Panc1 (cell line): ENCODE measurements at regions not wholly inside any gene's neighbourhood (a gene's known extent, or its start where the extent isn't known, plus 50 kb on each side); places are given as distances from the start of the nearest gene placed in this dataset.

Experiments used
- ATAC-seq: fragments of 200-7000 bp; cut with Tn5 transposase; 2 replicates; pipeline ENCODE4 v1.9.1; 2020; ENCODE audit warnings: mild to moderate bottlenecking, moderate library complexity
- BruUV-seq: library from RNA; stranded (reverse); fragments of 400-500 nt; replicated peaks from 2 replicates; lab custom pipeline; 2021; lab: Mats Ljungman, UMichigan
- CTCF ChIA-PET: fragments of 300-600 bp; sonication (Branson Sonifier 250); formaldehyde crosslinking; loops from one replicate; lab custom pipeline; 2022; ENCODE audit warnings: antibody characterized with exemption; lab: Charles Lee
- POLR2A ChIA-PET: fragments of 300-600 bp; sonication (Branson Sonifier 250); formaldehyde crosslinking; loops from one replicate; lab custom pipeline; 2022; ENCODE audit warnings: antibody characterized with exemption; lab: Charles Lee
- DNase-seq: peaks from one replicate; pipeline ENCODE4 v3.0.0-alpha.2; 2010; ENCODE audit warnings: low read depth, low spot score
- H3K27ac ChIP-seq: 2 replicates; pipeline ENCODE4 v1.5.1; 2011; ENCODE audit warnings: mild to moderate bottlenecking, low read length, inconsistent platforms
- H3K27me3 ChIP-seq: fragments of 200-500 bp; sonication (Bioruptor generic); 2 replicates; pipeline ENCODE4 v1.6.0; 2014; ENCODE audit warnings: low read length, inconsistent platforms; ENCODE audit not compliant: control insufficient read depth, insufficient read depth
- H3K36me3 ChIP-seq: fragments of 200-500 bp; sonication (Bioruptor generic); 2 replicates; pipeline ENCODE4 v1.5.1; 2014; ENCODE audit warnings: inconsistent platforms, mild to moderate bottlenecking, low read length, moderate library complexity; ENCODE audit not compliant: control insufficient read depth, insufficient read depth
- H3K4me1 ChIP-seq: 2 replicates; pipeline ENCODE4 v1.5.1; 2011; ENCODE audit warnings: inconsistent platforms, mild to moderate bottlenecking, low read length, moderate library complexity; ENCODE audit not compliant: control insufficient read depth, insufficient read depth
- H3K4me3 ChIP-seq, 2 experiments: 2 replicates each; pipeline ENCODE4 v1.5.1; 2011 to 2012; ENCODE audit warnings: low read depth in 2 of 2, low read length in 2 of 2, mild to moderate bottlenecking in 2 of 2, inconsistent platforms in 1 of 2, moderate library complexity in 1 of 2
- H3K9me3 ChIP-seq: fragments of 200-500 bp; sonication (Bioruptor generic); 2 replicates; pipeline ENCODE4 v1.5.1; 2014; ENCODE audit warnings: low read depth, mild to moderate bottlenecking, inconsistent platforms, low read length, moderate library complexity; ENCODE audit not compliant: control insufficient read depth, insufficient read depth
- CTCF ChIP-seq: fragments of 450-650 bp; IDR thresholded peaks from 2 replicates; pipeline ENCODE4 v1.5.1; 2017; ENCODE audit warnings: mild to moderate bottlenecking
- POLR2AphosphoS5 ChIP-seq: IDR thresholded peaks from 2 replicates; pipeline ENCODE4 v1.6.1; 2012; ENCODE audit warnings: mild to moderate bottlenecking, low read depth, low read length, moderate library complexity
- SIN3A ChIP-seq: IDR thresholded peaks from 2 replicates; pipeline ENCODE4 v1.6.1; 2012; ENCODE audit warnings: low read depth, mild to moderate bottlenecking, low read length, moderate library complexity, borderline replicate concordance; ENCODE audit not compliant: insufficient read depth
- TCF7L2 ChIP-seq: IDR thresholded peaks from 2 replicates; pipeline ENCODE4 v1.6.1; 2011; ENCODE audit warnings: mild to moderate bottlenecking, low read depth, low read length, inconsistent platforms
- in situ Hi-C: cut with HindIII; loops from 2 replicates; pipeline ENCODE4 v1.10.0; 2016; ENCODE audit warnings: low sequenced_read_pairs, low pct_unique_long_range_greater_than_20kb
- intact Hi-C: fragments of 100-400 bp; cut with micrococcal nuclease; formaldehyde crosslinking; loops from one replicate; pipeline ENCODE4 v1.10.0; 2022; ENCODE audit not compliant: unreplicated experiment
- TF ChIP-seq, protein P1 (sequence below), 2 experiments: IDR thresholded peaks; 2 replicates each; pipeline ENCODE4 v1.6.1; 2011 to 2012; ENCODE audit warnings: low read depth in 2 of 2, control low read depth in 1 of 2, low read length in 1 of 2, mild to moderate bottlenecking in 1 of 2, moderate library complexity in 1 of 2; ENCODE audit not compliant: insufficient read depth in 1 of 2

GRCh38 chr1:38746941-38747600, 112.5 kb downstream of the RRAGC start:
- BruUV-seq: no TSS peak
- ChIA-PET POLR2A (no interaction called here), CTCF (no interaction called here)

DNA sequence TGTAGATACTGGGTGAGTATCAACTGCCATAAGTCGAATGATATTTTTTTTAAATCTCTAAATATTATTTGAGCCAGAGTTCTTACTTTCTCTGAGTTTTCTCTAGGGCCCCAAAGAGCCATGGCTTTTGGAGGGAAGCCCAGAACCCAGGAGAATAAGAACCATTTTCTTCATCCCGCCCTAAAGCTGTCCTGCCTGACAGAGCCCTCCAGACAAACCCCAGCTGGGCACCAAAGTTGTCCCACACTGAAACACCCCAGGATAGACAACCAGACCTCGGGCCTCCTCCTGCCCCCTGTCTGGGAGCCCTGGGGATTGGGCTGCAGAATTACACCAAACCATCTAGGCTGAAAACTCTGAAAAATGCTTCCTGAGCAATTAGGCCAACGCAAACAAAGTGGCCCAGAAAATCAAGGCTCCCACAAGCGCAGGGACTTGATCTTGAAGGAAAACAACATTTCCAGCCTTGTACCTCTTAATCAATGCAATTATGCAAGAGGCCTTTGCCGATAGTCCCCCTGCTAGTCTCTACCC, 113.1 kb downstream of the RRAGC start:
- POLR2A ChIA-PET: no interaction called here
- no peak overlapping the region for H3K27ac ChIP-seq
- DNase-seq (no peak), ATAC-seq (no peak)
- no peaks in the 10 kb centered on the region for H3K36me3 ChIP-seq
- CTCF ChIA-PET: no interaction called here
- peaks cover 6% of the 10 kb centered on the region for H3K27me3 ChIP-seq
- no peaks in the 10 kb centered on the region for H3K9me3 ChIP-seq
- TF ChIP-seq SIN3A (no peak), CTCF (no peak), TCF7L2 (no peak), POLR2AphosphoS5 (no peak)
- TF ChIP-seq, protein P1, sequence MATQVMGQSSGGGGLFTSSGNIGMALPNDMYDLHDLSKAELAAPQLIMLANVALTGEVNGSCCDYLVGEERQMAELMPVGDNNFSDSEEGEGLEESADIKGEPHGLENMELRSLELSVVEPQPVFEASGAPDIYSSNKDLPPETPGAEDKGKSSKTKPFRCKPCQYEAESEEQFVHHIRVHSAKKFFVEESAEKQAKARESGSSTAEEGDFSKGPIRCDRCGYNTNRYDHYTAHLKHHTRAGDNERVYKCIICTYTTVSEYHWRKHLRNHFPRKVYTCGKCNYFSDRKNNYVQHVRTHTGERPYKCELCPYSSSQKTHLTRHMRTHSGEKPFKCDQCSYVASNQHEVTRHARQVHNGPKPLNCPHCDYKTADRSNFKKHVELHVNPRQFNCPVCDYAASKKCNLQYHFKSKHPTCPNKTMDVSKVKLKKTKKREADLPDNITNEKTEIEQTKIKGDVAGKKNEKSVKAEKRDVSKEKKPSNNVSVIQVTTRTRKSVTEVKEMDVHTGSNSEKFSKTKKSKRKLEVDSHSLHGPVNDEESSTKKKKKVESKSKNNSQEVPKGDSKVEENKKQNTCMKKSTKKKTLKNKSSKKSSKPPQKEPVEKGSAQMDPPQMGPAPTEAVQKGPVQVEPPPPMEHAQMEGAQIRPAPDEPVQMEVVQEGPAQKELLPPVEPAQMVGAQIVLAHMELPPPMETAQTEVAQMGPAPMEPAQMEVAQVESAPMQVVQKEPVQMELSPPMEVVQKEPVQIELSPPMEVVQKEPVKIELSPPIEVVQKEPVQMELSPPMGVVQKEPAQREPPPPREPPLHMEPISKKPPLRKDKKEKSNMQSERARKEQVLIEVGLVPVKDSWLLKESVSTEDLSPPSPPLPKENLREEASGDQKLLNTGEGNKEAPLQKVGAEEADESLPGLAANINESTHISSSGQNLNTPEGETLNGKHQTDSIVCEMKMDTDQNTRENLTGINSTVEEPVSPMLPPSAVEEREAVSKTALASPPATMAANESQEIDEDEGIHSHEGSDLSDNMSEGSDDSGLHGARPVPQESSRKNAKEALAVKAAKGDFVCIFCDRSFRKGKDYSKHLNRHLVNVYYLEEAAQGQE (IDR thresholded peaks at IDR 0.05; ENCODE audit: insufficient read depth in 1 of 2, low read depth in 2 of 2, low read length in 1 of 2): no peak
- no TSS peak for BruUV-seq
- in situ Hi-C loops (no loop called here), intact Hi-C loops (no loop called here)
- H3K4me3 ChIP-seq: no peak overlapping the region
- no peaks in the 10 kb centered on the region for H3K4me1 ChIP-seq

More at GRCh38 chr1:38746941-38747600, 112.5 kb downstream of the RRAGC start:
- no peak overlapping the region for H3K27ac ChIP-seq
- ATAC-seq (no peak), DNase-seq (no peak)
- H3K4me1 ChIP-seq: no peaks in the 10 kb centered on the region
- no peaks in the 10 kb centered on the region for H3K9me3 ChIP-seq
- TF ChIP-seq CTCF (no peak), POLR2AphosphoS5 (no peak), SIN3A (no peak), TCF7L2 (no peak)
- TF ChIP-seq, protein P1 (IDR thresholded peaks at IDR 0.05; ENCODE audit: insufficient read depth in 1 of 2, low read depth in 2 of 2, low read length in 1 of 2): no peak
- intact Hi-C loops (no loop called here), in situ Hi-C loops (no loop called here)
- H3K4me3 ChIP-seq: no peak overlapping the region
- peaks cover 10% of the 10 kb centered on the region for H3K27me3 ChIP-seq
- H3K36me3 ChIP-seq: no peaks in the 10 kb centered on the region
